ENCODE measurements at regions not wholly inside any gene's neighbourhood (a gene's known extent, or its start where the extent isn't known, plus 50 kb on each side); places are given as distances from the start of the nearest gene placed in this dataset.
A peak's percentile ranks its signal among the peaks of the same experiment; 100 is the strongest.

DNA sequence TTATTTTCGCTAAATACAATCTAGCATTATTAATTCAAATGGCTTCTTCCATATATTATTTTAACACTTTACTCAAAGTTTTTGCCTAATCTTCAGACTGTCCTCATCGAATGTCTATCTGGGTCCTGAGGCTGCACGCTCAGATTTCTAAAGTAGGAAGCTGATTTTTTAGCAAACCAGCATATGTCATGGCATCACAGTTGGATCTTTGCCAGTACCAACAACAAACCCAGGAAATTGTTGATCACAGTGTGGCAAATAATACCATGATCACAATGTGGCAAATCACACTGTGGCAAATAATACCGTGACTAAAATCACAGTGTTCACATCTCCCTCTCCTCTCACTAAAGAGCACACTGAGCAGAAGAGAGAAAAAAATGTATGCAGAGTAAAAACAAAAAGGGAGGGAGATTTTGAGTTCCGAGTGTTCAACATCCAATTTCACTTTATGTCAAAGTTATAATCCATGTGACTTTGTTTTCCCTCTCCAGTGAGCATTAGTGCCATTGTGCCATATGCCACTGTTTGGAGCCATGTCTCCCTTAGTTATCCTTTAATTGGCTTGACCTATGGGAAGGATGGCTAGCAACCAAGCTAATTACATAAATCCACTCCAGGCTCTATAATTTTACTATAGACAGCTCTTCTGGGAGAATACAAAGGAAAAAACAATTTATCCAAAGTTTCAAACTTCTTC is 1059.6 kb downstream of the HACE1 start:
- no peaks in the 10 kb centered on the region for H3K36me3 ChIP-seq (ENCODE audit: low read depth, missing control alignments)
- no peaks in the 10 kb centered on the region for H3K27me3 ChIP-seq
- TF ChIP-seq POLR2A (IDR thresholded peaks at IDR 0.05), result no peak
- TF ChIP-seq, protein P1, sequence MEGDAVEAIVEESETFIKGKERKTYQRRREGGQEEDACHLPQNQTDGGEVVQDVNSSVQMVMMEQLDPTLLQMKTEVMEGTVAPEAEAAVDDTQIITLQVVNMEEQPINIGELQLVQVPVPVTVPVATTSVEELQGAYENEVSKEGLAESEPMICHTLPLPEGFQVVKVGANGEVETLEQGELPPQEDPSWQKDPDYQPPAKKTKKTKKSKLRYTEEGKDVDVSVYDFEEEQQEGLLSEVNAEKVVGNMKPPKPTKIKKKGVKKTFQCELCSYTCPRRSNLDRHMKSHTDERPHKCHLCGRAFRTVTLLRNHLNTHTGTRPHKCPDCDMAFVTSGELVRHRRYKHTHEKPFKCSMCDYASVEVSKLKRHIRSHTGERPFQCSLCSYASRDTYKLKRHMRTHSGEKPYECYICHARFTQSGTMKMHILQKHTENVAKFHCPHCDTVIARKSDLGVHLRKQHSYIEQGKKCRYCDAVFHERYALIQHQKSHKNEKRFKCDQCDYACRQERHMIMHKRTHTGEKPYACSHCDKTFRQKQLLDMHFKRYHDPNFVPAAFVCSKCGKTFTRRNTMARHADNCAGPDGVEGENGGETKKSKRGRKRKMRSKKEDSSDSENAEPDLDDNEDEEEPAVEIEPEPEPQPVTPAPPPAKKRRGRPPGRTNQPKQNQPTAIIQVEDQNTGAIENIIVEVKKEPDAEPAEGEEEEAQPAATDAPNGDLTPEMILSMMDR (IDR thresholded peaks at IDR 0.05), result no peak
- DNase-seq, result no peak
- WGBS, 2 donors, result 85 to 86% methylated on average over 5 of the region's 5 CpGs
- no peak overlapping the region for H3K27ac ChIP-seq
- H3K4me1 ChIP-seq, result no peaks in the 10 kb centered on the region
- intact Hi-C loops (cut with DNase I; ENCODE audit: low total_unique reads), result no loop called here
- no peaks in the 10 kb centered on the region for H3K9me3 ChIP-seq
- H3K4me3 ChIP-seq, result no peak overlapping the region

DNA sequence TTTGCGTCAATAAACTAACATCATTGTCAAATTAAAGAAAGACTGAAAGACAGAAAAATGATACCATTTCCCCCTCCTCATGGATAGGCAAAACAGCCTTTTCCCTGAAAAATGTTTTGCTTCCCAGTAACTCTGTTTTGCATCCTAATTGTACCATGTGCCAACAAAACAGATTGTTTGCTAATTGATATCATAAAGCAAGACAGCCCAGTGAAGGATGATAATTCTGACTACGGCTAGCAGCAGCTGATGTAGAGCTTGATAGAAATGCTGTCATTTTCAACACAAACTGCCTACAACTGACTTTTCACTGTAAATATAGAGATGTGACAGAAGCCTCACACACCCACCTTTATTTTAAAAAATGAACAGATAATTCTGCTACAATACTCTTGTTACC is 1061.6 kb downstream of the HACE1 start:
- H3K9me3 ChIP-seq, result no peaks in the 10 kb centered on the region
- no peak for DNase-seq
- no peaks in the 10 kb centered on the region for H3K27me3 ChIP-seq
- TF ChIP-seq POLR2A (IDR thresholded peaks at IDR 0.05), result no peak
- TF ChIP-seq, protein P1 (IDR thresholded peaks at IDR 0.05), result no peak
- WGBS, 2 donors, result 73 to 76% methylated on average over 2 of the region's 2 CpGs
- no peak overlapping the region for H3K27ac ChIP-seq
- H3K36me3 ChIP-seq (ENCODE audit: low read depth, missing control alignments), result no peaks in the 10 kb centered on the region
- no peaks in the 10 kb centered on the region for H3K4me1 ChIP-seq
- intact Hi-C loops (cut with DNase I; ENCODE audit: low total_unique reads), result no loop called here
- no peak overlapping the region for H3K4me3 ChIP-seq

DNA sequence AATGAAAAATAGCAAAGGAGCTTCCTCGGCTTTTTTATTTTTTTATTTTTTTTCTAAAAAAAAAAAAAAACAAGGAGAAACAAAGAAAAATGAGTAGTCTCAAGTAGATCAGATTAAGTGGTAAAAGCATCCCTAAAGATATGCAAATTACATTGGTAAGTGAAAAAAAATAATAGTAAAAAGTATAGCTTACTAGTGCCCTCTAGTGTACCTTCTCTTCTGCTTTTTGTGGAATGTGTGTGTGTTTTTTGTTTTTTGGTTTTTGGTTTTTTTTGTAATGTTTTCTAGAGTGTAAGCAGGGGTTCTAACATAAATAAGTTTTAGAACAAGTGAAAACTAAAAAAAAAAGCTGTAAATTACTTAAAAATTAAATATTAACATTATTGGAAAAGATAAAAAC is 1062.0 kb downstream of the HACE1 start:
- no peak for DNase-seq
- Histone ChIP-seq H3K36me3 (ENCODE audit: low read depth, missing control alignments) (no peaks in the 10 kb centered on the region), H3K4me1 (no peaks in the 10 kb centered on the region), H3K9me3 (no peaks in the 10 kb centered on the region), H3K4me3 (no peak overlapping the region), H3K27ac (no peak overlapping the region), H3K27me3 (no peaks in the 10 kb centered on the region)
- intact Hi-C loops (cut with DNase I; ENCODE audit: low total_unique reads), result no loop called here
- TF ChIP-seq POLR2A (IDR thresholded peaks at IDR 0.05), result no peak
- TF ChIP-seq, protein P1 (IDR thresholded peaks at IDR 0.05), result peak in 1 of 3 experiments; percentile 35
- 50 to 66% methylated on average over 1 of the region's 1 CpG for WGBS, 2 donors

DNA sequence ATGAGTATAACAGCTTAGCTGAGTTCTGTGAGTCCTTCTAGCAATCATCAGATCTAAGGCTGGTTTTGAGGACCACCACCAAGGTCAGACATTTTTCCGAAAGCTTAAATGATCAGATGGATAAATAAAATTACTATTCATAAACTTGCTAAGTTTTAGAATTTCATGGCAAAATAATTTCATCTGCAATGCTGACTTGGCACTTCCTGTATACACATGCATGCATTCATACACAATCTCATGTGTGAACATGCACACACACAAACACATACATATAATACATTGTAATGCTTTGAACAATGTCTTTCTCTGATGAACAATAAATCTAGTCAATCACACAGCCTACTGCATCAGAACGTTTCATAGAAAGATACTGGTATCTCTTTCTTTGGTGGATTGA is 1068.3 kb downstream of the HACE1 start:
- DNase-seq, result no peak
- Histone ChIP-seq H3K27ac (no peak overlapping the region), H3K4me3 (no peak overlapping the region), H3K4me1 (no peaks in the 10 kb centered on the region), H3K36me3 (ENCODE audit: low read depth, missing control alignments) (no peaks in the 10 kb centered on the region), H3K27me3 (no peaks in the 10 kb centered on the region), H3K9me3 (no peaks in the 10 kb centered on the region)
- TF ChIP-seq, protein P1 (IDR thresholded peaks at IDR 0.05), result no peak
- no peak for TF ChIP-seq POLR2A (IDR thresholded peaks at IDR 0.05)
- intact Hi-C loops (cut with DNase I; ENCODE audit: low total_unique reads), result no loop called here
- WGBS, 2 donors, result 60 to 66% methylated on average over 2 of the region's 2 CpGs

DNA sequence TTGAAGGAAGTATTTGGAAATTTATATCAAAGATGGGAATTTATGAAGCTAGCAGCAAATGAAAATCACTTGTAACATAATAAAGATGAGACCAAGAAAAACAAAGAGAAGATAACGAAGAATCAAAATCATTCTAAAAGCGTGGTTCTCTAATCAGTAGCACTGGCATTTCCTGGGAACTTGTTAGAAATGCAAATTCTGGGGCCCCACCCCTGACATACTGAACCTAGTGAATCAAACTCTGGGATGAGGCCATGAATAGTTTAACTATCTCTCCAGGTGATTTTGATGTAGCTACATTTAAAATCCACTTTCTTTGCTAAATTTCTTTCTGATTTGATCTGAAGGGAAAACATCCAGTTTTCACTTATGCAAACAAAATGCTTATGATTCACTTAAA is 1075.6 kb downstream of the HACE1 start:
- H3K4me3 ChIP-seq, result no peak overlapping the region
- no peak overlapping the region for H3K27ac ChIP-seq
- H3K27me3 ChIP-seq, result no peaks in the 10 kb centered on the region
- no peaks in the 10 kb centered on the region for H3K36me3 ChIP-seq (ENCODE audit: low read depth, missing control alignments)
- no peaks in the 10 kb centered on the region for H3K9me3 ChIP-seq
- TF ChIP-seq POLR2A (IDR thresholded peaks at IDR 0.05), result no peak
- TF ChIP-seq, protein P1 (IDR thresholded peaks at IDR 0.05), result no peak
- DNase-seq, result no peak
- H3K4me1 ChIP-seq, result no peaks in the 10 kb centered on the region
- intact Hi-C loops (cut with DNase I; ENCODE audit: low total_unique reads), result no loop called here
- 38 to 79% methylated on average over 2 of the region's 2 CpGs for WGBS, 2 donors

Data from testis (tissue), 2 donors.